Subcutaneous abdominal adipose tissue (tissue), 5 donors: ENCODE measurements at regions not wholly inside any gene's neighbourhood (a gene's known extent, or its start where the extent isn't known, plus 50 kb on each side); places are given as distances from the start of the nearest gene placed in this dataset.

Experiments
- H3K27ac ChIP-seq: one replicate; pipeline ENCODE4 v1.7.0; 2013; ENCODE audit warnings: low read depth, mild to moderate bottlenecking, inconsistent platforms, low read length, moderate library complexity
- H3K27me3 ChIP-seq, 5 donors: one replicate each; pipeline ENCODE4 v1.7.0; 2013; ENCODE audit warnings: low read length in 5 of 5, inconsistent platforms in 1 of 5; ENCODE audit not compliant: control insufficient read depth in 5 of 5, insufficient read depth in 4 of 5
- H3K36me3 ChIP-seq, 5 donors: one replicate each; pipeline ENCODE4 v1.7.0; 2013; ENCODE audit warnings: low read length in 5 of 5; ENCODE audit not compliant: control insufficient read depth in 5 of 5, insufficient read depth in 5 of 5
- H3K4me1 ChIP-seq, 5 donors: one replicate each; pipeline ENCODE4 v1.7.0; 2013; ENCODE audit warnings: low read length in 5 of 5, mild to moderate bottlenecking in 3 of 5, moderate library complexity in 1 of 5; ENCODE audit not compliant: control insufficient read depth in 5 of 5, insufficient read depth in 5 of 5
- H3K4me3 ChIP-seq, 5 donors: one replicate each; pipeline ENCODE4 v1.7.0; 2013; ENCODE audit warnings: low read length in 5 of 5, low read depth in 1 of 5
- H3K9ac ChIP-seq, 5 donors: one replicate each; pipeline ENCODE4 v1.7.0; 2013; ENCODE audit warnings: low read length in 5 of 5, mild to moderate bottlenecking in 4 of 5, moderate library complexity in 3 of 5
- H3K9me3 ChIP-seq, 5 donors: one replicate each; pipeline ENCODE4 v1.7.0; 2013; ENCODE audit warnings: low read length in 5 of 5; ENCODE audit not compliant: control insufficient read depth in 5 of 5
- donor health status: healthy.
- donor health status: healthy.
- donor health status: healthy.
- donor health status: healthy.
- donor health status: healthy.

- Histone ChIP-seq H3K36me3 (no peaks in the 10 kb centered on the region), H3K4me1 (no peaks in the 10 kb centered on the region), H3K9ac (no peak overlapping the region), H3K4me3 (no peak overlapping the region), H3K27ac (no peak overlapping the region), H3K27me3 (no peaks in the 10 kb centered on the region), H3K9me3 (peaks cover 0 to 4% (median 0%) of the 10 kb centered on the region in 5 donors)
These were observed 606.7 kb downstream of the TAF11L14 start for GRCh38 chr5:18240971-18241370.

DNA sequence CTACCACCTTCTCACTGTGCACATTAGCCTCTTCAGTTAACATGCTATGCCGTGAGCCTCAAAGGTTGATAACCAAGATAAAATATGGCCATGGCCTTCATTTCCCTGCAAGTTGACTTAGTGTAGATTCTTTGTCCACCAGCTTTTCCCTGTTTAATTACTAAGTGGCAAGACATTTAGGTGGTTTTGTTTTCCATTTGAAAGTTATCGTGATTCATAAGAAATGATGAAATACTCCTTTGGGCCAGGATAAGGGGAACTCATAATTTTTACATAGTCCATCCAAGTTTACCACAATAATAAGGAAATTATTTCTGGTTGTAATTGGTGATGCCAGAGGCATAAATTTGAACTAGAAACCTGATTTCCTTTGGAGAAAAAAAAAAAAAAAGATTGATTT lies 609.6 kb downstream of the TAF11L14 start:
- Histone ChIP-seq H3K4me1 (no peaks in the 10 kb centered on the region), H3K9me3 (peaks cover 0 to 10% (median 0%) of the 10 kb centered on the region in 5 donors), H3K36me3 (no peaks in the 10 kb centered on the region), H3K27me3 (no peaks in the 10 kb centered on the region), H3K27ac (no peak overlapping the region), H3K4me3 (no peak overlapping the region), H3K9ac (no peak overlapping the region)

GRCh38 chr5:18244309-18244708 lies 610.0 kb downstream of the TAF11L14 start:
- Histone ChIP-seq H3K9ac (no peak overlapping the region), H3K4me1 (no peaks in the 10 kb centered on the region), H3K36me3 (no peaks in the 10 kb centered on the region), H3K4me3 (no peak overlapping the region), H3K27ac (no peak overlapping the region), H3K27me3 (no peaks in the 10 kb centered on the region), H3K9me3 (peaks cover 0 to 10% (median 0%) of the 10 kb centered on the region in 5 donors)

DNA sequence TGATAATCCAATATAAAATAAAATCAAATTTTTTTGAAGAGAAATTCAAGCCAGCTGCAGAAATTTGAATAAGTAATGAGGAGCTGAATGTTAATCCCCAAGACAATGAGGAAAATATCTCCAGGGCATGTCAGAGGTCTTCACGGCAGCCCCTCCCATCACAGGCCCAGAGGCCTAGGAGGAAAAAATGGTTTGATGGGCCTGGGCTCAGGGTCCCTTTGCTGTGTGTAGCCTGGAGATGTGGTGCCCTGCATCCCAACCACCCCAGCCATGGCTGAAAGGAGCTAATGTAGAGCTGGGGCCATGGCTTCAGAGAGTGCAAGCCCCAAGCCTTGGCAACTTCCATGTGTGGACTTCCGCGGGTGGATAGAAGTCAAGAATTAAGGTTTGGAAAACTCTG lies 618.3 kb downstream of the TAF11L14 start:
- Histone ChIP-seq H3K27ac (no peak overlapping the region), H3K36me3 (no peaks in the 10 kb centered on the region), H3K4me1 (no peaks in the 10 kb centered on the region), H3K4me3 (no peak overlapping the region), H3K9me3 (peaks cover 0 to 6% (median 2%) of the 10 kb centered on the region in 5 donors), H3K27me3 (peaks cover 0 to 2% (median 0%) of the 10 kb centered on the region in 5 donors), H3K9ac (no peak overlapping the region)

DNA sequence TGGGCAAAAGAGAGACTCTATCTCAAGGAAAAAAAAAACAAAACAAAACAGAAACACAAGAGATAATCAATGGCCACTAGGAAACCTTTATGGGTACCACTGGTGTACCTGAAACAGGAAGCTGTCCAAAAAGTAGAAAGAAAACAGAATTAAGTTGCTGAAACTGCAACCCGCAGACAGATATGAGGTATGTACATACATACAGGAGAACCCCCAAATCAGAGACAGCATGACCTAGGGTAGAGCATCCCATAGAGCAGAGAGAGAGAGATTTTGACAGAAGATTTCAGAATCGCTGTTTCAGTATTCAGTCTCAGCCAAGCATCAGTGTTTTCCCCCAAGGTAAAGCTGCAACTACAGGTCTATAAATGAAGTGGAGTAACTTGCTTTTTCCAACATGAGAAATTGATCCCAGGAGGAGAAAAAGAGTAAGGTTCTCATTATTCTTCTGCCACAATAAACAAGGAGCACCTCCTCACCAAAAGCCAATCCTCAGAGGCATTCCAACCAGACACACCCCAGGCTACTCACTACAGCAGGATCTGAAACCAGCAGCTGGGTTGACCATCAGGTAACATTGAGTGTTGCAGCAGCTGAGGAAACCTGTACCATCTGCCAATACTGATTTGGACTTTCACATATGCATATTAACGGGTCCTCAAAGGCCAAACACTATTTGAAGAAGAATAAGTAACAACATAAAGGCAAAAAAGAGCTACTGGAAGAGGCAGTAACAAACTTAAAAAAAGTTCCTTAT lies 630.0 kb downstream of the TAF11L14 start:
- H3K4me1 ChIP-seq: no peaks in the 10 kb centered on the region
- H3K36me3 ChIP-seq: no peaks in the 10 kb centered on the region
- H3K27ac ChIP-seq: no peak overlapping the region
- no peaks in the 10 kb centered on the region for H3K9me3 ChIP-seq
- no peak overlapping the region for H3K9ac ChIP-seq
- no peaks in the 10 kb centered on the region for H3K27me3 ChIP-seq
- H3K4me3 ChIP-seq: no peak overlapping the region

GRCh38 chr5:18270635-18271338 lies 636.5 kb downstream of the TAF11L14 start:
- no peak overlapping the region for H3K4me3 ChIP-seq
- H3K4me1 ChIP-seq: no peaks in the 10 kb centered on the region
- no peak overlapping the region for H3K27ac ChIP-seq
- no peaks in the 10 kb centered on the region for H3K27me3 ChIP-seq
- H3K9me3 ChIP-seq: no peaks in the 10 kb centered on the region
- no peaks in the 10 kb centered on the region for H3K36me3 ChIP-seq
- no peak overlapping the region for H3K9ac ChIP-seq

GRCh38 chr5:18276939-18277338 lies 642.7 kb downstream of the TAF11L14 start:
- H3K9me3 ChIP-seq: no peaks in the 10 kb centered on the region

DNA sequence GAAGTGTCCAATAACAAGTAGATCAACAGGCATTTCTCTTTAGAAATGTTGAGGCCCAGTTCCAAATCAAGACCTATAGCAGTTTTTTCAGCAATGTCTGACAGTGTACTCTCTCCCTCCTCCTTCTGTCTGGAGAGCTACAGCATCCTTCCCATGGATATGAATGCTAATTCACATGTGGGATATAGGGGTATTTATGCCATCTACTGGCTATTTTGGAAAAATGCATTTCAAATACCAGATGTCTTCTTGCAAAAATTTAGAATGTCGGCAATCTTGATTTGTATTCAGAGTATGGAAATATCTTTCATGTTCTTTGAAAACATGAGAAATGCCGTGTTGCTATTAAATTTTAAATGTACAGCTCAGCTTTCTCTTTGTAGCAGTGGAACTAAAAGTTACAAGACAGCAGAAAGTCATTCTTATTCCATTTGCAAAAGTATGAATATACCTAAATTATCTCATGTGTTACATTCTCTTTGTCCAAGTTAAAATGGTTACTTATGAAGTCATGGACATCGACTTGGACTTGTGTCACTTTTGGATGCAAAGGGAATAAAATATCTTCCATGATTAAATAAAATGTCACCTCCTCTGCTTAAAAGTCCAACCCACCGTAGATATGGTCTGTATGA lies 647.8 kb downstream of the TAF11L14 start:
- no peak overlapping the region for H3K4me3 ChIP-seq
- no peaks in the 10 kb centered on the region for H3K4me1 ChIP-seq
- no peaks in the 10 kb centered on the region for H3K27me3 ChIP-seq
- peaks cover 0 to 3% (median 0%) of the 10 kb centered on the region in 5 donors for H3K9me3 ChIP-seq
- H3K9ac ChIP-seq: no peak overlapping the region
- H3K36me3 ChIP-seq: no peaks in the 10 kb centered on the region
- H3K27ac ChIP-seq: no peak overlapping the region

More at GRCh38 chr5:18276939-18277338, 642.7 kb downstream of the TAF11L14 start:
- H3K9ac ChIP-seq: no peak overlapping the region
- H3K27me3 ChIP-seq: no peaks in the 10 kb centered on the region
- H3K4me1 ChIP-seq: no peaks in the 10 kb centered on the region
- no peaks in the 10 kb centered on the region for H3K36me3 ChIP-seq
- no peak overlapping the region for H3K4me3 ChIP-seq
- H3K27ac ChIP-seq: no peak overlapping the region

- Histone ChIP-seq H3K9me3 (peaks cover 0 to 3% (median 0%) of the 10 kb centered on the region in 5 donors), H3K9ac (no peak overlapping the region), H3K27ac (no peak overlapping the region), H3K36me3 (no peaks in the 10 kb centered on the region), H3K4me3 (no peak overlapping the region), H3K4me1 (no peaks in the 10 kb centered on the region), H3K27me3 (no peaks in the 10 kb centered on the region)
These were observed 651.0 kb downstream of the TAF11L14 start for GRCh38 chr5:18285257-18285656.

- peaks cover 0 to 4% (median 0%) of the 10 kb centered on the region in 5 donors for H3K27me3 ChIP-seq
- no peak overlapping the region for H3K4me3 ChIP-seq
These were observed 657.9 kb downstream of the TAF11L14 start for GRCh38 chr5:18292146-18292545.

More at GRCh38 chr5:18292146-18292545, 657.9 kb downstream of the TAF11L14 start:
- no peak overlapping the region for H3K27ac ChIP-seq
- no peaks in the 10 kb centered on the region for H3K4me1 ChIP-seq
- no peaks in the 10 kb centered on the region for H3K9me3 ChIP-seq
- no peak overlapping the region for H3K9ac ChIP-seq
- no peaks in the 10 kb centered on the region for H3K36me3 ChIP-seq
